Activated effector memory CD4-positive, alpha-beta T cell treated with Interleukin-2 at 50 U/mL for 16 hours (primary cell): ENCODE measurements at regions not wholly inside any gene's neighbourhood (a gene's known extent, or its start where the extent isn't known, plus 50 kb on each side); places are given as distances from the start of the nearest gene placed in this dataset.

Experiments used
- DNase-seq: peaks from one replicate; pipeline ENCODE4 v3.0.0-alpha.2; 2020

- DNase-seq = no peak
These were observed 187.7 kb upstream of the CHRNA7 start for GRCh38 chr15:31842532-31843195.

- DNase-seq = no peak
These were observed 186.8 kb upstream of the CHRNA7 start for GRCh38 chr15:31843426-31844055.

GRCh38 chr15:31845791-31846190 is 184.5 kb upstream of the CHRNA7 start:
- DNase-seq = no peak

GRCh38 chr15:31847961-31848360 is 182.4 kb upstream of the CHRNA7 start:
- no peak for DNase-seq

- no peak for DNase-seq
These were observed 181.7 kb upstream of the CHRNA7 start for GRCh38 chr15:31848621-31849020.

- no peak for DNase-seq
These were observed 177.1 kb upstream of the CHRNA7 start for GRCh38 chr15:31852933-31853799.

- no peak for DNase-seq
These were observed 173.7 kb upstream of the CHRNA7 start for GRCh38 chr15:31856581-31856980.

GRCh38 chr15:31857194-31857593 is 173.1 kb upstream of the CHRNA7 start:
- no peak for DNase-seq

- no peak for DNase-seq
These were observed 172.3 kb upstream of the CHRNA7 start for GRCh38 chr15:31858026-31858425.

- no peak for DNase-seq
These were observed 164.1 kb upstream of the CHRNA7 start for GRCh38 chr15:31866248-31866647.

- peak; percentile 30 for DNase-seq
These were observed 162.5 kb upstream of the CHRNA7 start for GRCh38 chr15:31867536-31868442.

GRCh38 chr15:31869686-31870307 is 160.5 kb upstream of the CHRNA7 start:
- no peak for DNase-seq

GRCh38 chr15:31870328-31871165 is 159.8 kb upstream of the CHRNA7 start, which contains the start of gene OTUD7A:
OTUD7A (minus strand) TSS chr15:31870673.
- peak; percentile 81 for DNase-seq

- no peak for DNase-seq
These were observed 159.0 kb upstream of the CHRNA7 start for GRCh38 chr15:31871166-31871886.

GRCh38 chr15:31871887-31872281 is 158.4 kb upstream of the CHRNA7 start:
- DNase-seq = no peak

- no peak for DNase-seq
These were observed 143.1 kb upstream of the CHRNA7 start for GRCh38 chr15:31887246-31887645.

- no peak for DNase-seq
These were observed 137.8 kb upstream of the CHRNA7 start for GRCh38 chr15:31892513-31892912.

- no peak for DNase-seq
These were observed 136.5 kb upstream of the CHRNA7 start for GRCh38 chr15:31893780-31894179.

GRCh38 chr15:31897746-31898145 is 132.6 kb upstream of the CHRNA7 start:
- DNase-seq = no peak

- no peak for DNase-seq
These were observed 128.8 kb upstream of the CHRNA7 start for GRCh38 chr15:31901501-31901900.

GRCh38 chr15:31905054-31905453 is 125.3 kb upstream of the CHRNA7 start:
- DNase-seq = no peak
